GM12878 (cell line): ENCODE measurements at regions not wholly inside any gene's neighbourhood (a gene's known extent, or its start where the extent isn't known, plus 50 kb on each side); places are given as distances from the start of the nearest gene placed in this dataset.

ENCODE experiments used
- ATAC-seq: fragments of 200-7000 bp; cut with Tn5 transposase; 3 replicates; pipeline ENCODE4 v1.9.1; 2020; ENCODE audit warnings: mild to moderate bottlenecking, moderate library complexity
- BruUV-seq: library from RNA; stranded (reverse); fragments of 400-500 nt; replicated peaks from 2 replicates; lab custom pipeline; 2021; lab: Mats Ljungman, UMichigan
- CTCF ChIA-PET: fragments of 300-600 bp; sonication (Branson Sonifier 250); formaldehyde crosslinking; extraction: SDS; loops from one replicate; lab custom pipeline; 2021; ENCODE audit warnings: inconsistent platforms; lab: Yijun Ruan, JAX
- POLR2A ChIA-PET: fragments of 350-600 bp; formaldehyde crosslinking; extraction: SDS; loops from one replicate; lab custom pipeline; 2021; ENCODE audit warnings: inconsistent platforms; lab: Charles Lee
- RAD21 ChIA-PET: fragments of 300-600 bp; sonication (Branson Sonifier 250); formaldehyde crosslinking; loops from one replicate; lab custom pipeline; 2023; ENCODE audit warnings: antibody characterized with exemption; ENCODE audit not compliant: unreplicated experiment; lab: Charles Lee
- SMC1A ChIA-PET: fragments of 300-600 bp; sonication (Branson Sonifier 250); formaldehyde crosslinking; loops from one replicate; lab custom pipeline; 2023; ENCODE audit not compliant: unreplicated experiment, uncharacterized antibody; lab: Charles Lee
- DNase-seq: peaks from one replicate; pipeline ENCODE4 v3.0.0-alpha.2; 2011; ENCODE audit warnings: low read depth, low spot score
- FAIRE-seq: peaks from 3 replicates; lab custom pipeline; 2011; peaks lifted over from hg19 to GRCh38; lab: Jason Lieb, UNC
- H2AFZ ChIP-seq: 2 replicates; pipeline ENCODE4 v1.6.0; 2011; ENCODE audit warnings: low read depth, low read length, control low read depth; ENCODE audit not compliant: control insufficient read depth
- H3K27ac ChIP-seq: 2 replicates; pipeline ENCODE4 v1.5.1; 2011; ENCODE audit warnings: control low read depth; ENCODE audit not compliant: control insufficient read depth, insufficient read depth
- H3K27me3 ChIP-seq, 2 experiments: replicated peaks in 1 of 2; 2 replicates each; pipeline versions ENCODE4 v1.6.0 to v1.6.1; 2011; ENCODE audit warnings: low read length in 1 of 2; ENCODE audit not compliant: control insufficient read depth in 2 of 2, insufficient read depth in 2 of 2
- H3K36me3 ChIP-seq, 2 experiments: 2 replicates each; pipeline ENCODE4 v1.5.1; 2011; ENCODE audit warnings: low read length in 1 of 2; ENCODE audit not compliant: control insufficient read depth in 2 of 2, insufficient read depth in 2 of 2
- H3K4me1 ChIP-seq: 2 replicates; pipeline ENCODE4 v1.6.1; 2011; ENCODE audit warnings: mild to moderate bottlenecking, low read length, moderate library complexity, mixed read lengths; ENCODE audit not compliant: control insufficient read depth, insufficient read depth
- H3K4me2 ChIP-seq: 2 replicates; pipeline ENCODE4 v1.6.0; 2011; ENCODE audit warnings: control low read depth; ENCODE audit not compliant: control insufficient read depth, insufficient read depth
- H3K4me3 ChIP-seq: fragments of 200-600 bp; sonication (generic); 2 replicates; pipeline ENCODE4 v1.5.1; 2016
- H3K79me2 ChIP-seq: 2 replicates; pipeline ENCODE4 v1.6.0; 2011; ENCODE audit warnings: low read length; ENCODE audit not compliant: control insufficient read depth, insufficient read depth
- H3K9ac ChIP-seq: 2 replicates; pipeline ENCODE4 v1.8.0; 2011; ENCODE audit warnings: low read length, control low read depth, mixed read lengths; ENCODE audit not compliant: control insufficient read depth, insufficient read depth
- H3K9me3 ChIP-seq: replicated peaks from 3 replicates; pipeline ENCODE4 v1.5.1; 2011; ENCODE audit warnings: mild to moderate bottlenecking, low read length; ENCODE audit not compliant: control insufficient read depth, insufficient read depth
- H4K20me1 ChIP-seq: 2 replicates; pipeline ENCODE4 v1.6.0; 2011; ENCODE audit not compliant: control insufficient read depth, insufficient read depth
- ASH2L ChIP-seq: fragments of 300-600, 200-600 bp; sonication (generic); IDR thresholded peaks from 2 replicates; pipeline ENCODE4 v1.6.1; 2017; ENCODE audit warnings: low read depth, mild to moderate bottlenecking, borderline replicate concordance
- CTCF ChIP-seq, 3 experiments: IDR thresholded peaks in 2 of 3; conservative IDR thresholded peaks in 1 of 3; 2 replicates each; pipeline ENCODE4 v1.5.1; 2011; ENCODE audit warnings: low read depth in 3 of 3, low read length in 3 of 3, mild to moderate bottlenecking in 3 of 3, control low read depth in 2 of 3, moderate library complexity in 2 of 3, inconsistent platforms in 1 of 3, mixed read lengths in 1 of 3; ENCODE audit not compliant: control insufficient read depth in 2 of 3, insufficient read depth in 1 of 3; ENCODE audit errors: extremely low read depth in 1 of 3
- ESRRA ChIP-seq: IDR thresholded peaks from 2 replicates; pipeline ENCODE4 v1.6.1; 2012; ENCODE audit warnings: mild to moderate bottlenecking, low read length, improper control_type of control experiment
- IKZF1 ChIP-seq: fragments of 450-650 bp; conservative IDR thresholded peaks from 2 replicates; pipeline ENCODE4 v1.6.1; 2017; ENCODE audit warnings: antibody characterized with exemption, mild to moderate bottlenecking
- IRF5 ChIP-seq: fragments of 450-650 bp; IDR thresholded peaks from 2 replicates; pipeline ENCODE4 v1.6.1; 2017; ENCODE audit warnings: borderline replicate concordance
- MAX ChIP-seq: IDR thresholded peaks from 2 replicates; pipeline ENCODE4 v1.6.1; 2012; ENCODE audit warnings: low read depth, low read length, improper control_type of control experiment
- NBN ChIP-seq: fragments of 450-650 bp; IDR thresholded peaks from 2 replicates; pipeline ENCODE4 v1.6.1; 2016
- NKRF ChIP-seq: fragments of 450-650 bp; conservative IDR thresholded peaks from 2 replicates; pipeline ENCODE4 v1.6.1; 2017; ENCODE audit warnings: mild to moderate bottlenecking, moderate library complexity
- SPI1 ChIP-seq: IDR thresholded peaks from 2 replicates; pipeline ENCODE4 v1.6.1; 2011; ENCODE audit warnings: low read depth, mild to moderate bottlenecking, low read length, moderate library complexity, borderline replicate concordance; ENCODE audit not compliant: insufficient read depth
- SREBF2 ChIP-seq: IDR thresholded peaks from 2 replicates; pipeline ENCODE4 v1.6.1; 2012; ENCODE audit warnings: mild to moderate bottlenecking, low read length
- STAT1 ChIP-seq: fragments of 450-650 bp; conservative IDR thresholded peaks from 2 replicates; pipeline ENCODE4 v1.6.1; 2014; ENCODE audit warnings: antibody characterized with exemption, mild to moderate bottlenecking
- STAT3 ChIP-seq: IDR thresholded peaks from 2 replicates; pipeline ENCODE4 v1.6.1; 2011; ENCODE audit warnings: low read depth, low read length, improper control_type of control experiment
- SUZ12 ChIP-seq: fragments of 200-600 bp; sonication (generic); IDR thresholded peaks from one replicate; pipeline ENCODE4 v1.6.1; 2018; ENCODE audit warnings: antibody characterized with exemption, mild to moderate bottlenecking; ENCODE audit not compliant: unreplicated experiment
- TBL1XR1 ChIP-seq: IDR thresholded peaks from 2 replicates; pipeline ENCODE4 v1.6.1; 2012; ENCODE audit warnings: low read depth, low read length, improper control_type of control experiment
- ZNF207 ChIP-seq: fragments of 450-650 bp; IDR thresholded peaks from 2 replicates; pipeline ENCODE4 v1.6.1; 2014; ENCODE audit warnings: antibody characterized with exemption, mild to moderate bottlenecking, borderline replicate concordance
- ZNF274 ChIP-seq: IDR thresholded peaks from one replicate; pipeline ENCODE4 v1.8.0; 2011; ENCODE audit not compliant: insufficient read length, insufficient read depth
- WGBS: methylation state at CpG from one replicate; pipeline ENCODE4 v1.1.6; 2016; ENCODE audit warnings: low lambda C conversion rate; ENCODE audit not compliant: insufficient replicate concordance, insufficient coverage; ENCODE audit errors: missing lambda C conversion rate; 5-methylcytosine and 5-hydroxymethylcytosine counted together
- in situ Hi-C: fragments of 300-500 bp; cut with MboI; formaldehyde crosslinking; loops from 9 replicates; pipeline ENCODE4 v1.14.3; 2018; ENCODE audit warnings: mixed read lengths
- intact Hi-C: fragments of 100-400 bp; cut with micrococcal nuclease; formaldehyde crosslinking; loops from one replicate; pipeline ENCODE4 v1.14.2; 2022; ENCODE audit not compliant: unreplicated experiment

- TF ChIP-seq CTCF (IDR thresholded peaks at IDR 0.05 in 2 of 3, conservative IDR thresholded peaks at IDR 0.05 in 1 of 3; ENCODE audit: control insufficient read depth in 2 of 3, extremely low read depth in 1 of 3, insufficient read depth in 1 of 3, low read depth in 3 of 3, low read length in 3 of 3) = peak; percentile 42 to 51 (median 47); a peak in 5 of 6 replicates
- TF ChIP-seq NKRF = no peak
- TF ChIP-seq SREBF2 = no peak
- no peak for TF ChIP-seq ESRRA
- TF ChIP-seq ZNF207 = no peak
- TF ChIP-seq SUZ12 = no peak
- TF ChIP-seq TBL1XR1 = no peak
Measured at GRCh38 chr9:19946441-19947109, 157.7 kb upstream of the SLC24A2 start (continued).

GRCh38 chr9:19941874-19942273, 153.0 kb upstream of the SLC24A2 start:
- Histone ChIP-seq H3K36me3 (no peaks in the 10 kb centered on the region), H3K9ac (no peak overlapping the region)
- ATAC-seq = no peak

More at GRCh38 chr9:19941874-19942273, 153.0 kb upstream of the SLC24A2 start:
- ChIA-PET RAD21 (no interaction called here), CTCF (no interaction called here), POLR2A (no interaction called here), SMC1A (no interaction called here)
- in situ Hi-C loops = no loop called here
- H3K4me1 ChIP-seq = no peaks in the 10 kb centered on the region
- intact Hi-C loops = no loop called here
- H3K4me3 ChIP-seq = no peak overlapping the region
- H3K9me3 ChIP-seq = no peaks in the 10 kb centered on the region
- TF ChIP-seq STAT1 (no peak), NBN (no peak), SPI1 (no peak), STAT3 (no peak), IRF5 (no peak), ZNF274 (no peak), IKZF1 (no peak), ASH2L (no peak), MAX (no peak)
- H3K27me3 ChIP-seq = no peaks in the 10 kb centered on the region
- H2AFZ ChIP-seq = no peak overlapping the region
- H3K27ac ChIP-seq = no peak overlapping the region
- 2% methylated on average over 2 of the region's 2 CpGs for WGBS
- FAIRE-seq (no peak), DNase-seq (no peak)
- no peak overlapping the region for H3K4me2 ChIP-seq
- H3K79me2 ChIP-seq = no peaks in the 10 kb centered on the region
- no peaks in the 10 kb centered on the region for H4K20me1 ChIP-seq
- BruUV-seq = no TSS peak
